ENCODE measurements at regions not wholly inside any gene's neighbourhood (a gene's known extent, or its start where the extent isn't known, plus 50 kb on each side); places are given as distances from the start of the nearest gene placed in this dataset.

GRCh38 chr4:3820806-3821579 is 54.8 kb downstream of the ADRA2C start:
- no peaks in the 10 kb centered on the region for H3K4me1 Mint-ChIP-seq
- Histone ChIP-seq H3K36me3 (ENCODE audit: control insufficient read depth, insufficient read depth, low read length) (no peaks in the 10 kb centered on the region), H3K4me3 (ENCODE audit: low read length) (no peak overlapping the region), H3K27me3 (ENCODE audit: control insufficient read depth, insufficient read depth, low read length) (no peaks in the 10 kb centered on the region), H3K27ac (ENCODE audit: low read length) (no peak overlapping the region), H3K9me3 (ENCODE audit: control insufficient read depth, insufficient read depth, low read length) (no peaks in the 10 kb centered on the region), H3K4me1 (ENCODE audit: control insufficient read depth, insufficient read depth, low read length) (no peaks in the 10 kb centered on the region)
- TF ChIP-seq, protein P1, sequence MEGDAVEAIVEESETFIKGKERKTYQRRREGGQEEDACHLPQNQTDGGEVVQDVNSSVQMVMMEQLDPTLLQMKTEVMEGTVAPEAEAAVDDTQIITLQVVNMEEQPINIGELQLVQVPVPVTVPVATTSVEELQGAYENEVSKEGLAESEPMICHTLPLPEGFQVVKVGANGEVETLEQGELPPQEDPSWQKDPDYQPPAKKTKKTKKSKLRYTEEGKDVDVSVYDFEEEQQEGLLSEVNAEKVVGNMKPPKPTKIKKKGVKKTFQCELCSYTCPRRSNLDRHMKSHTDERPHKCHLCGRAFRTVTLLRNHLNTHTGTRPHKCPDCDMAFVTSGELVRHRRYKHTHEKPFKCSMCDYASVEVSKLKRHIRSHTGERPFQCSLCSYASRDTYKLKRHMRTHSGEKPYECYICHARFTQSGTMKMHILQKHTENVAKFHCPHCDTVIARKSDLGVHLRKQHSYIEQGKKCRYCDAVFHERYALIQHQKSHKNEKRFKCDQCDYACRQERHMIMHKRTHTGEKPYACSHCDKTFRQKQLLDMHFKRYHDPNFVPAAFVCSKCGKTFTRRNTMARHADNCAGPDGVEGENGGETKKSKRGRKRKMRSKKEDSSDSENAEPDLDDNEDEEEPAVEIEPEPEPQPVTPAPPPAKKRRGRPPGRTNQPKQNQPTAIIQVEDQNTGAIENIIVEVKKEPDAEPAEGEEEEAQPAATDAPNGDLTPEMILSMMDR (IDR thresholded peaks at IDR 0.05): no peak
- H3K36me3 Mint-ChIP-seq: no peaks in the 10 kb centered on the region
- H3K27me3 Mint-ChIP-seq (ENCODE audit: low read depth in 2 of 2): peaks cover 12 to 27% of the 10 kb centered on the region in 2 donors
- no peaks in the 10 kb centered on the region for H3K9me3 Mint-ChIP-seq
- no peak overlapping the region for H3K4me3 Mint-ChIP-seq
- WGBS (ENCODE audit: insufficient coverage): 75% methylated on average over 24 of the region's 24 CpGs
- H3K27ac Mint-ChIP-seq: no peak overlapping the region
- DNase-seq (no peak), ATAC-seq (no peak)
- intact Hi-C loops (cut with micrococcal nuclease): no loop called here

DNA sequence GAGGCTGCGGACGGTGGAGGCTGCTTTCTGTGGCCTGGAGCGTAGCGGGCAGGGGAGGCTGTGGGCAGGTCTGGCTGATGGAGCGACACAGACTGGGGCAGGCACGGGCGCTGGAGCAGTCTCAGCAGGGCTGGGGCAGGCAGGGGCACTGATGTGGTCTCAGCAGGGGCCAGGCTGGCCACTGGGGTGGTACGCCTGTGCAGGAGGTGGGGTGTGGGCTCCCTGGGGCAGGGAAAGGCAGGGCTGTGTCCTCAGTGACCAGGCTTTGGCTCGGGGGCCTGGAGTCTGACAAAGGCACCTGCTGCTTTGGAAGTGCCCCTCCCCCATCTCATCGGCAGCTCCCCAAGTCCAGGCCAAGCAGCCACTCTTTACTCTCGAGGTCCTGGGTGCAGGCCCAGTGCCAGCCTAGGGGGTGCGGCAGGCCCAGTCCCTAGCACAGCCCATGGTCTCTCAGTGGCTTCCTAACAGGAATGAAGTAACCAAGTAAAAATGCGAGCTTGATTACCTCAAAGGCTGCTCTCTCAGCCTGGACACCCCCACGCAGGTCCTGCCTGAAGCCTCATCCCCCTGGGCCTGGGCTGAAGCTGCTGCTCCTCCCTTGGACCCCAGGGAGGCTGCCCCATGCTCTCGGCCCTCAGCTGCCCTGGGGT is 55.5 kb downstream of the ADRA2C start:
- H3K27me3 Mint-ChIP-seq (ENCODE audit: low read depth in 2 of 2): peaks cover 13 to 27% of the 10 kb centered on the region in 2 donors
- DNase-seq (no peak), ATAC-seq (no peak)
- TF ChIP-seq, protein P1 (IDR thresholded peaks at IDR 0.05): no peak
- no peak overlapping the region for H3K27ac Mint-ChIP-seq
- Histone ChIP-seq H3K9me3 (ENCODE audit: control insufficient read depth, insufficient read depth, low read length) (no peaks in the 10 kb centered on the region), H3K4me3 (ENCODE audit: low read length) (no peak overlapping the region), H3K27ac (ENCODE audit: low read length) (no peak overlapping the region), H3K4me1 (ENCODE audit: control insufficient read depth, insufficient read depth, low read length) (no peaks in the 10 kb centered on the region), H3K36me3 (ENCODE audit: control insufficient read depth, insufficient read depth, low read length) (no peaks in the 10 kb centered on the region), H3K27me3 (ENCODE audit: control insufficient read depth, insufficient read depth, low read length) (no peaks in the 10 kb centered on the region)
- intact Hi-C loops (cut with micrococcal nuclease): no loop called here
- no peak overlapping the region for H3K4me3 Mint-ChIP-seq
- no peaks in the 10 kb centered on the region for H3K9me3 Mint-ChIP-seq
- no peaks in the 10 kb centered on the region for H3K36me3 Mint-ChIP-seq
- no peaks in the 10 kb centered on the region for H3K4me1 Mint-ChIP-seq
- WGBS (ENCODE audit: insufficient coverage): 68% methylated on average over 14 of the region's 15 CpGs

GRCh38 chr4:3822230-3822947 is 56.2 kb downstream of the ADRA2C start:
- no peak overlapping the region for H3K27ac Mint-ChIP-seq
- Histone ChIP-seq H3K9me3 (ENCODE audit: control insufficient read depth, insufficient read depth, low read length) (no peaks in the 10 kb centered on the region), H3K36me3 (ENCODE audit: control insufficient read depth, insufficient read depth, low read length) (no peaks in the 10 kb centered on the region), H3K27ac (ENCODE audit: low read length) (no peak overlapping the region), H3K4me1 (ENCODE audit: control insufficient read depth, insufficient read depth, low read length) (no peaks in the 10 kb centered on the region), H3K4me3 (ENCODE audit: low read length) (no peak overlapping the region), H3K27me3 (ENCODE audit: control insufficient read depth, insufficient read depth, low read length) (no peaks in the 10 kb centered on the region)
- H3K4me1 Mint-ChIP-seq: no peaks in the 10 kb centered on the region
- H3K9me3 Mint-ChIP-seq: no peaks in the 10 kb centered on the region
- H3K4me3 Mint-ChIP-seq: no peak overlapping the region
- ATAC-seq: no peak
- no peaks in the 10 kb centered on the region for H3K36me3 Mint-ChIP-seq
- H3K27me3 Mint-ChIP-seq (ENCODE audit: low read depth in 2 of 2): peaks cover 19 to 31% of the 10 kb centered on the region in 2 donors
- TF ChIP-seq, protein P1 (IDR thresholded peaks at IDR 0.05): no peak
- no peak for DNase-seq
- 57% methylated on average over 22 of the region's 22 CpGs for WGBS (ENCODE audit: insufficient coverage)
- intact Hi-C loops (cut with micrococcal nuclease): no loop called here
